Right lung (tissue), 2 donors: ENCODE measurements at regions not wholly inside any gene's neighbourhood (a gene's known extent, or its start where the extent isn't known, plus 50 kb on each side); places are given as distances from the start of the nearest gene placed in this dataset.
"Not testable (repeated sequence)": the region's sequence is repeated elsewhere in the genome, so short reads cannot be mapped to it uniquely, and the experiment has no call there.

Experiments used
- DNase-seq, 2 donors: peaks; one replicate each; pipeline ENCODE4 v3.0.0-alpha.2; 2013

GRCh38 chr9:71508141-71508540 lies 260.2 kb downstream of the CEMIP2 start:
- not testable (repeated sequence) for DNase-seq

- no peak for DNase-seq
These were observed 261.5 kb downstream of the CEMIP2 start for GRCh38 chr9:71506821-71507220.

DNA sequence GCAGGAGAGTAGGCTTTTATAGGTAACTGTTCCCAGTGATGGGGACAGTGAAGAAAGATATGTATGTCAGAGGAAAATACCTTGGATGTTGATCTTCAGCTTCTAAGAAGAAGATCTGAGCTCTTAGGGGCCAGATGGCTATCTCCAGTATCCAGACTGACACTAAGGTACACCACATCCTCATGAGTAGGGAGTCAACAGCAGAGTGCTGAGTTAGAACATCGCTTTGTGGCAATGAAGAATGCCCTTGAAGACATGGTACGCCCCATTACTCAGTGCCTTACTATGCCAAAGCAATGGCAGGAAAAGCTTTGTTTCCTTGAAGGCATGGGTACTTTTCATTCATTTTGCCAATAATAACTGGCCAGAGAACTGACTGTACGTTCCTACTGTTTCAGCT lies 263.7 kb downstream of the CEMIP2 start:
- DNase-seq, result no peak

GRCh38 chr9:71498691-71499090 lies 269.6 kb downstream of the CEMIP2 start:
- no peak for DNase-seq

GRCh38 chr9:71490810-71491209 lies 277.5 kb downstream of the CEMIP2 start:
- no peak for DNase-seq

DNA sequence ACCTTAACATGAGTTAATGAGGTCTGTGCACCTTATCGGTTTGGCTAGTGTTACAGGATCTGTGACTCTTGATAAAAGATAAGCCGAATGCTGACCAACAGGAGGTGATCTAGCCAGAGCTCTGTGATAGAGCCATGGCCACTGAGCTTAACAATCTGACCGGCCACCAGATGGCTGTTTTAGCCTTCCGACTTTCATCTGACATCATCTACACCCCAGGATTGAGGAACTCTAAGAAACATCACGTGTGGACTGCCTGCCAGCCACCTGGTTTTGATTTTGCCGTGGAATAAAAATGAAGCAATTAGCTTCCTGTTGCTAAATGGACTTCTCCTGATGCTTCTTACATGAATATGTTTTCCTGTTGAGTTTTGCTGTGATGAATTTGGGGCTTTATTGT lies 281.3 kb downstream of the CEMIP2 start:
- DNase-seq, result no peak

GRCh38 chr9:71485326-71485725 lies 283.0 kb downstream of the CEMIP2 start:
- DNase-seq, result no peak

DNA sequence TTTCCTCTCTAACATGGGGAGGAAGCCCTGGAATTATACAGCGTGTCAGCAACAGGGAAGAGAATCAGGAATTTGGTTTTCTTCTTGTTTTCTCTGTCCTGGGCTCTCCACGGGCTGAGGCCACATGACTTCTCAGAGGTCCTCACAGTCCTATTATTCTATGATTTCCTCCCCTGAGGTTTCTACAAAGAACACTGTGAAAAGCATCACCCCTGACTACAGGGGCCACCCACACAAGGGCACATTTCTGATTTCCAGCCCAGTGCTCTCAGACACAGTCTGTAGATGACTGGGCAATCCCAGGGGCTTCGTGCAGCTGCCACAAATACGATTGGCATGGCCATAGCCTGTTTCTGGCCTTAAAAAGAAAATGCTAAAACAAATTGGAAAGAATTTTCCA lies 284.9 kb downstream of the CEMIP2 start:
- no peak for DNase-seq

GRCh38 chr9:71479621-71480020 lies 288.7 kb downstream of the CEMIP2 start:
- no peak for DNase-seq

- no peak for DNase-seq
These were observed 295.9 kb downstream of the CEMIP2 start for GRCh38 chr9:71472400-71472799.

DNA sequence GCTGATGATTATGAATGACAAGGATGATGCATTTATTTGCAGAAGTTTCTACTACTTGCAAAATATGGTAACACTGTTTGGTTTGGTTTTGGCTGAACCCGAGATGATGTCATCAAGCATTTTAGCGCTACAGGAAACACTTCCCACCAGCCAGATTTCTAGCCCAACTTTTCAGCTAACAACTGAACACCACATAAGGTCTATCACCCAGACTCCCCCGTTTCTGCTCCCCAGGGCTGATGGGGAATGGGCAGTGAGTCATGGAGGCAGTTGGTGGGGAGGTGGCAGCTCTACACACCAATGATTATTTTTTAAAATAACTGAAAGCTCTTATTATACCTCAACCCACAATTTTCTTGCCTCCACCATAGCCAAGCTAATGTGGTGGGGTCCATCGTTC lies 302.9 kb downstream of the CEMIP2 start:
- DNase-seq, result no peak

GRCh38 chr9:71459082-71459481 lies 309.2 kb downstream of the CEMIP2 start:
- no peak for DNase-seq

- DNase-seq, result peak; percentile 68 to 77
These were observed 321.6 kb downstream of the CEMIP2 start for GRCh38 chr9:71446473-71447411.

- DNase-seq, result no peak
These were observed 322.2 kb downstream of the CEMIP2 start for GRCh38 chr9:71446106-71446472.

- no peak for DNase-seq
These were observed 321.5 kb upstream of the TRPM3 start for GRCh38 chr9:71442937-71443336.

GRCh38 chr9:71441266-71441665 lies 319.8 kb upstream of the TRPM3 start:
- no peak for DNase-seq

DNA sequence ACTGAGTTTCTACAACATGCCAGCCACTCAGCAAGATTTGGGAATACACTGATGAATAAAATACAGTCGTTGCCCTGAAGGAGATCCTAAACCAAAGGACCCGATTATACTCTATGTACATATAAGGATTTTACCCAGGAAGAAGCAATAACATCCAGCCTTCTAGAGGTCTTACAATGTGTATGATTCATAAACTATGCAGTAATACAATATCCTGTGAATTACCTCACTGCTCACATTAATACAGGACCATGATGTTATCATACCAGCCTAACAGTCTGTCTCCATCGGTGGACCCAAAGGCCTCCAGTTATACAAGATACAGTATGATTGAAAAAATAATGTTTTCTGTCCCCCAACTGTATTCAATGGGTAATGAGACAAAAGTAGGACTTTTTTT lies 310.5 kb upstream of the TRPM3 start:
- DNase-seq, result no peak

DNA sequence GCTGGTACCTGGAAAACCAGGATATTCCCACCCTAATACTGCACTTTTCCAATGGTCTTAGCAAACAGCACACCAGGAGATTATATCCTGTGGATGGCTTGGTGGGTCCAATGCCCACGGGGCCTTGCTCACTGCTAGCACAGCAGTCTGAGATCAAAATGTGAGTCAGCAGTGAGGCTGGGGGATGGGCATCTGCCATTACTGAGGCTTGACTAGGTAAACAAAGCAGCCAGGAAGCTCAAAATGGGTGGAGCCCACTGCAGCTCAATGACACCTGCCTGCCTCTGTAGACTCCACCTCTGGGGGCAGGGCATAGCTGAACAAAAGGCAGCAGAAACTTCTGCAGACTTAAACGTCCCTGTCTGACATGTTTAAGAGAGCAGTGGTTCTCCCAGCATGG lies 285.9 kb upstream of the TRPM3 start:
- not testable (repeated sequence) for DNase-seq

DNA sequence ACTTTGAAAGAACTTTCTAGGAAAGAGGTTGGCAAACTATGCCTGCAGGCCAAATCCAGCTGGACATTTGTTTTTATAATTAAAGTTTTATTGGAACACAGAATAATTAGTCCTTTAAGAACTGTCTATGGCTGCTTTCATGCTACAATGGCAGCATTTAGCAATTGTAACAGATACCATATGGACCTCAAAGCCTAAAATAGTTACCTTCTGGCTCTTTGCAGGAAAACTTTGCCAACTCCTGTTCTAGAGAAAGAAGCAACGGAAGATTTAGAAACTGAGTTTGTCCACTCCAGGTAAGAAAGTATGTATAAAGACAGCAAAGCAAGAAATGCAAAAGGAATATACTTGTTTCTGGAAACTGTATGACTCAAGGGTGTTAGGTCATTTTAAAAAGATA lies 281.7 kb upstream of the TRPM3 start:
- DNase-seq, result no peak

DNA sequence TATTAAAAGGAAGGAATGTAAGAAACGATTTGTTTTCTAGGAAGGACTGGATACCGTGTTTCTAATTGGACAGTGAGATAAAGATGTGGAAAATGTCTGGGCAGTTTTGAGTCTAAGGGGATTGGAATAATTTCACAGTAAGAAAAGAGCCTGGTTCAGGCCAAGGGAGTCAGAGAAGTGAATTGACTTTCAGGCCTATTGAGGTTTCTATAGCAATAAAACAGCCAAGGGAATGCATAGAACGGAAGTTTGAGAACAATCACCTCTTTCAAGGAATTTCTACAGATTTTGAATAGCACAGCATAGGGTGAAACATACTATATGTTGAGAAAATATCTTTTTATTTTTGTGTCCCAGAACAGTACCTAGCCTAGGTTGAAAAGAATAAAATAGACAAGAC lies 271.6 kb upstream of the TRPM3 start:
- no peak for DNase-seq

GRCh38 chr9:71384343-71384742 lies 262.9 kb upstream of the TRPM3 start:
- DNase-seq, result no peak

DNA sequence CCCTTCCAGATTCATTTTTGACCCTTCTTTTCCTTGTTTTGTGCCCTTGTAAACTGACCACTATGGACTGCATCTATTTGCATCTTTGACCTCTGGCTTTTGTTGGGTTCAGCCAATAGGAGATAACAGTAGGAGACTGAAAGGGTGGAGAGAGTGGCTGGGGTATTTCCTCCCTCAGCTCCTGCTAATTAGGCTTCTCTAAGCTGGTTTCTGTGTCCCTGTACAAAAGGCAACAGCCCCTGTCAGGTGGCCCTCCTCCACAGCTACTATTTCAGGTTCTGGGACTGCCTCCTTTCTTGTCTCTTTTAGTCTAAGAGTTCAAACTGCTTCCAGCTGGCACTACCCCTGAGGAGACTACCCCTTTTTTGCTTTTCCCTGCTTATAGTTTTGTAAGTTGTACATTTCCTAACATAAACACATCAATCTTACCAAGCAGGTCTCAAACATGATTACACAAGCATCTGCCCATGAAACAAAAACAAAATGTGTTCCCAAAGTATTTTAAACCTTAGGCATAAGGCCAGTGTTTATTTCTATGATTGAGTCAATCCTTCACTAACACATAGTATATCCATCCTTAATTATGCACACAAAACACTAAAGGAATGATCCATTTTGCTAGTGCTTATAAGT lies 262.0 kb upstream of the TRPM3 start:
- no peak for DNase-seq

DNA sequence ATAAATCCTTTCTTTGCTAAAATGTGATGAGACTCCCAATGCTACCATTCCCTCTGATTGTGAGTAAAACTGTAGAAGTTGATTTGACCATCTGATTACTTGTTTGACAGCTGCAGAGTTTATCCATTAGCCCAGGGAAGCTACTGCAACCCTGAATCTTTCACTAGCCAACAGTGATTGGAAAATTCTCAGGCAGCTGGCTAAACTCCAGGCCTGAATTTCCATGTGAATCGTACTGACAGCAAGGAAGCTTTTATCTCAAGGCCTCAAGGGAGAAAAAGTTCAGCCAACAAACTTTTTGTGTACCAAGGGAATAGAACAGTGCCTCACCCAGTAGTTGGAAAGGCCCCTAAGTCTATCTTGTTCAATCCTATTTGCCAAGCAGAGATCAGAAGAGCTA lies 246.7 kb upstream of the TRPM3 start:
- DNase-seq, result no peak
